SJCRH30 (cell line): ENCODE measurements at regions not wholly inside any gene's neighbourhood (a gene's known extent, or its start where the extent isn't known, plus 50 kb on each side); places are given as distances from the start of the nearest gene placed in this dataset.

ENCODE experiments used
- DNase-seq, 2 experiments: peaks; one replicate each; pipeline ENCODE4 v3.0.0-alpha.2; 2015 to 2020
- H3K27ac ChIP-seq: fragments of 250-450 bp; sonication (Bioruptor Pico); 2 replicates; pipeline ENCODE4 v1.5.1; 2020; ENCODE audit warnings: mild to moderate bottlenecking, moderate library complexity
- H3K27me3 ChIP-seq: fragments of 250-450 bp; sonication (Bioruptor Pico); 2 replicates; pipeline ENCODE4 v1.5.1; 2020; ENCODE audit warnings: mild to moderate bottlenecking, moderate library complexity
- H3K36me3 ChIP-seq: fragments of 250-450 bp; sonication (Bioruptor Pico); 2 replicates; pipeline ENCODE4 v1.5.1; 2020; ENCODE audit warnings: mild to moderate bottlenecking, moderate library complexity
- H3K4me1 ChIP-seq: fragments of 250-450 bp; sonication (Bioruptor Pico); 2 replicates; pipeline ENCODE4 v1.5.1; 2020; ENCODE audit warnings: mild to moderate bottlenecking, moderate library complexity
- H3K4me3 ChIP-seq: fragments of 250-450 bp; sonication (Bioruptor Pico); 2 replicates; pipeline ENCODE4 v1.5.1; 2020; ENCODE audit warnings: mild to moderate bottlenecking, moderate library complexity
- H3K9me3 ChIP-seq: fragments of 250-450 bp; sonication (Bioruptor Pico); replicated peaks from 2 replicates; pipeline ENCODE4 v1.5.1; 2020; ENCODE audit warnings: mild to moderate bottlenecking, moderate library complexity

- no peak overlapping the region for H3K27ac ChIP-seq
- no peaks in the 10 kb centered on the region for H3K36me3 ChIP-seq
- DNase-seq = no peak
- no peaks in the 10 kb centered on the region for H3K9me3 ChIP-seq
- H3K27me3 ChIP-seq = peaks cover 46% of the 10 kb centered on the region
- no peak overlapping the region for H3K4me3 ChIP-seq
- H3K4me1 ChIP-seq = no peaks in the 10 kb centered on the region
Observed at GRCh38 chr22:49476800-49477400, 350.8 kb downstream of the BRD1 start.

DNA sequence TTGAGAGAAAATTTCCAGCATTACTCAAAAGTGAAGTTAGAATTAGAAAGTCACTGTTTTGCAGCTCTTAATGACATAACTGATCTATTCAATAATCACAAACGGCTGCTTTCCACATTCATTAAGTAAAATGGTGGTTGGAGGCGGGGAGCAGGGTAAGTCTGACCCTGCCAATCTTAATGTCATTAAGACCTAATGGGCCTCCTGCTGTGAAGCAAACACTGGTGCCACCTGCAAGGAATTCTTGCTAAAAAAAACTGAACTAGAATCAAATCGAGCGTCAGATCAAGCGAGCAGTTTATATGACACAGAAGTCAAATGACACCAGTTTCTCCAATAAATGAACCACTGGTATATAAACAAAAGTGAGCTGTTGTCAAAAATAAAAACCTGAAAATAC is 351.5 kb downstream of the BRD1 start:
- no peaks in the 10 kb centered on the region for H3K4me1 ChIP-seq
- no peak for DNase-seq
- H3K4me3 ChIP-seq = no peak overlapping the region
- H3K9me3 ChIP-seq = no peaks in the 10 kb centered on the region
- H3K27ac ChIP-seq = no peak overlapping the region
- H3K36me3 ChIP-seq = no peaks in the 10 kb centered on the region
- H3K27me3 ChIP-seq = peaks cover 39% of the 10 kb centered on the region

DNA sequence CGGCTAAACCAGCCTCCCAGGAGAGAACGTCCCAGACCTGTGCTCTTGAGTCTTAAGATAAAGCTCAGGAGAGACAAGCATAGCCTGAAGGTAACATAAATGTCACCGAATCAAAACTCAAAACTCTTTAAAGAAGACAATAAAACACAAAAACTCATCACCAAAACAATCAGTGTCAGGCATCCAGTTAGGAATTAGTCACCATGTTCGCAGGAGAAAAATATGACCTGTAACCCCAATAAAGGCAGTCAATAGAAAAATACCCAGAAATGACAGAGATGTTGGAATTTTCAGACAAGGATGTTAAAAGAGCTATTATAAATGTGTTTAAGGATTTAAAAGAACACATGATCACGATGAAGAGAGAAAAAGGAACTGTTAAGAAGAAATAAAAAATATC is 352.4 kb downstream of the BRD1 start:
- Histone ChIP-seq H3K4me3 (no peak overlapping the region), H3K27me3 (peaks cover 42% of the 10 kb centered on the region), H3K27ac (no peak overlapping the region), H3K9me3 (no peaks in the 10 kb centered on the region), H3K36me3 (no peaks in the 10 kb centered on the region), H3K4me1 (no peaks in the 10 kb centered on the region)
- no peak for DNase-seq

DNA sequence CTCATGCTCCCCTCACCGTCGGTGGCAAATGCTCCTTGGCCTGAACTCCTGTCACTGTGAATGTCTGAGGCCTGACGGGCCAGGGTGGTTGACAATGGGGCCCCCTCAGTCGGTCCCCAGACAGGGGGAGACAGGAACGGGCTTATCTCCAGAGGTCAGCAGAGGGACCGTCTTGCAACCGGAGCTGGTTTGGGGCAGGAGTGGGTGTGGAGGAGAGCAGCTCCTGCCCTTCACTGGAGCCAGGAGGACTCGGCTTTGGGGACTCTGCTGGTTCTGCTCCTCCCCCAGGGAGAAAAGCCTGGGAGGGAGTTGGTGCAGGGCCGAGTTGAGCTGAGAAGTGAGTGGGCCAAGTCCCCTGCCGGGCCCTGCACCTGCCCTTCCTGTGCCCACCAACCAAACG is 354.4 kb downstream of the BRD1 start:
- no peak for DNase-seq
- no peaks in the 10 kb centered on the region for H3K36me3 ChIP-seq
- peaks cover 56% of the 10 kb centered on the region for H3K27me3 ChIP-seq
- no peaks in the 10 kb centered on the region for H3K9me3 ChIP-seq
- H3K27ac ChIP-seq = no peak overlapping the region
- no peaks in the 10 kb centered on the region for H3K4me1 ChIP-seq
- H3K4me3 ChIP-seq = no peak overlapping the region

DNA sequence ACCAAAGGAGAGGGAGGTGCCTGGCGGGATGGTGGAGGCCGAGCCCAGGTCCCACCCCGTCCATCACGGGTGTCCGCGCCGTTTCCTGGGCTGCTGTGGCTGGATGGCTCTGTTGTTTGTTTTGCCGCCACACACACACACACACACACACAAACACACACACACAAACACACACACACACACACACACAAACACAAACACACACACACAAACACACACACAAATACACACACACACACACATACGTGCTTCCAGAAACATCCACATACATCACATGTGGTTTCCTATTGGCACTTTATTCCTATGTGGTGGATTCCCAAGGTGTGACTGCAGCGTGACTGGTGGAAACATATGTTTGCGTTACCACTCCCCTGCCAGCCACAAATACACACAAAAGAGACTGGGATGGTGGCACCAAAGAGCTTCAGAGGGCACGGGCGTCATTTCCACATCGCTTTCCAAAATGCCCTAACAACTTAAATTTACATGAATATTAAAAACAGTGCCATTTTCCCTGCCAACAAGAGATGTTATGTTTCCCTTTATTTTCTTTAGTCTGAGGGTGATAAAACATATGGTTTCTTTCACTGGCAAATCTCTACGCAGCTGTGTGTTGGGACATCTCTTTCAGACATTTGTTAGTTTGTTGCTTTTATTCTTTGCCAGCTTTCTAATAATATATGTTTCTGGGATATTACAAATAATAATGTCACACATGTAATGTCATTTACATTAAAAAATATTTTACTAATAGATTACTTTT is 356.8 kb downstream of the BRD1 start:
- no peaks in the 10 kb centered on the region for H3K9me3 ChIP-seq
- H3K27ac ChIP-seq = no peak overlapping the region
- H3K4me1 ChIP-seq = no peaks in the 10 kb centered on the region
- peaks cover 72% of the 10 kb centered on the region for H3K27me3 ChIP-seq
- H3K36me3 ChIP-seq = no peaks in the 10 kb centered on the region
- DNase-seq = no peak
- no peak overlapping the region for H3K4me3 ChIP-seq

DNA sequence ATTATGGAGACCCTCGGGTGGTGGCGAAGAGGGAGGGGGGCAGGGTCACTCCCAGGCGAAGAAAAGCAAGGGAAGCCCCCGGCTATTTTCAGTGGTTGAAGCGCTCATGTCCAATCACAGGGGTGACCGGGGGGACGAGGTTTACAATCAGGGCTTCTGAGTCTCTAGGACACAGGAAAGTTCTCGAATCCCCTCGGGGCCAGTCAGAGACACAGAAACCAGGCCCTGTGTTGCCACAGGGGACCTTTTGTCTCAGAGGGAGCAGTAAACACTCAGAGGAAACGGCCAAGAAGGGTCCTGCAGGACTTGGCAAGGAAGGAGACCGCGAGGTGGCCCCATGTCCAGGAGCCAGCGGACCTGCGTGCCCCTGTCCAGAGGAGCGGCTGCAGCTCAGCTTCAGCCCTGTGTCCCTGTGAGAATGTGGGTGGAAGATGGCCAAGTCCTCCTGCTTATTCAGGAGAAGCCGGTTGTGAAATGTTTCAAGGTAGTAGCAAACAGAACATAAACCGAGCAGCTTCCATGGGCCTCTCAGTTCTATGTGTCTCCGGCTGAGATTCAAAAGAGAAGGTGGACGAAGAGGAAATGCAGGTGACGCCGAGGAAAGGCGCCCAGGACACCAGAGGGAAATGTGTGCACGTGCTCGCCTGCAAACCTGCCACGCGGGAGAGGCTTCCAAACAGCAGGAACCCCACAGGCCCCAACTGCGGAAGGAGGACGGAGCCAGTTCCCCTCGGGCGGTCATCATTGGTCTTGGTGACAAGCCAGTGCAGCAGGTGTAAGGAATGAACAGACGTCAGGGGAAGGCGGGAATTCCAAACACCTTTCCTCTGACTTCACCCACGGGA is 357.6 kb downstream of the BRD1 start:
- H3K27ac ChIP-seq = no peak overlapping the region
- no peaks in the 10 kb centered on the region for H3K4me1 ChIP-seq
- H3K27me3 ChIP-seq = peaks cover 70% of the 10 kb centered on the region
- no peak overlapping the region for H3K4me3 ChIP-seq
- DNase-seq = no peak
- H3K9me3 ChIP-seq = no peaks in the 10 kb centered on the region
- no peaks in the 10 kb centered on the region for H3K36me3 ChIP-seq

DNA sequence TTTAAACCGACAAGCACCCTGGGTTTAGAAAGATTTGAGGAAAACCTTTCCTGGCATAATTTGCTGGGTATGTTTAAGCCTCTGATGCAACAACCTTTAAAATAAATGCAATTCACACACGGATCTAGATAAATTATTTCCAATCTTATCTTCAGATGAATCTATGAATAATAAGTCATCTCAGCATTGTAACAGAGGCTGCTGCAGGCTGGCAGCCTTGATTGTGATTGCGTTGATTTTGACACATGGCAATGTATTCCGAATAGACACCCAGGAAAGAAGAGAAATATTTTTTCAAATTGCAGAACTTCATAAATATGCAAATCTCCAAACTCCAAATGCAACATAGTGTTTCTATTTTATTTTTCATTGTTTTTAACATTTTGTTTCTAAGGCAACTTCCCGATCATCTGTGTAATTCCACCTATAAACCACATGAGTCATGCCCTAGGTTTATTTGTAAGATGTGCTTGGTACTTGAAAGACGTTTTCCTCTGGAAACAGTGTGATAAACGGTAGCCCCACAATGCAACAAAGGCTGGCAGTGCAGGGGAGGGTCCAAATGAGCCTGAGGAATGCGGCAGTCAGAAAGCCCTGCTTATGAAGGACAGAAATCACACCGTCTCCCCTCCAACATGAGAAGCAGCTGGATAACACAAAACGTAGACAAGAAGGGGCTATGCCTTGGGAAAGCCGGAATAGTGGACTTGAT is 359.0 kb downstream of the BRD1 start:
- Histone ChIP-seq H3K27me3 (peaks cover 59% of the 10 kb centered on the region), H3K36me3 (no peaks in the 10 kb centered on the region), H3K4me1 (no peaks in the 10 kb centered on the region), H3K4me3 (no peak overlapping the region), H3K9me3 (no peaks in the 10 kb centered on the region), H3K27ac (no peak overlapping the region)
- no peak for DNase-seq

GRCh38 chr22:49466878-49467595 is 360.6 kb downstream of the BRD1 start:
- H3K27me3 ChIP-seq = peaks cover 56% of the 10 kb centered on the region
- H3K9me3 ChIP-seq = no peaks in the 10 kb centered on the region
- H3K4me3 ChIP-seq = no peak overlapping the region
- no peaks in the 10 kb centered on the region for H3K4me1 ChIP-seq
- DNase-seq = no peak
- no peak overlapping the region for H3K27ac ChIP-seq
- no peaks in the 10 kb centered on the region for H3K36me3 ChIP-seq

DNA sequence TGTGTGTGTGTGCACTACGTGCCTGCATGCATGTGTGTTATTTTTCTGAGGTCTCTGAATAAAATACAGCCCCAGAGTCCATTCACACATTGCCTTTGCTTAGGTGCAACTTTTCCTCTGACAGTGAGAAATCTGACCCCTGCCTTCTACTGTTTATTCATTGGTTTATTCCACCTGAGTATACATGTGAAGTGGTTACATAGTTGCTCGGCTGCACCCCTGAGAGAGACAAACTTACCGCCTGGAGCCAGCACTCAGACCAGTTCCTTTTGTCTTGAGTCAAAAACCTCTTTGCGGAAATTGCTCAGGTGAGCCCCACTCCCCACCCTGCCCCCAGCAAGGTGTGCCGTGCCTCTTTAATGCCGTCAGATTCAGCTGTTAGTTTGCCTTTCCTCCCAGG is 363.6 kb downstream of the BRD1 start:
- Histone ChIP-seq H3K4me1 (no peaks in the 10 kb centered on the region), H3K36me3 (no peaks in the 10 kb centered on the region), H3K9me3 (no peaks in the 10 kb centered on the region), H3K27me3 (peaks cover 47% of the 10 kb centered on the region), H3K27ac (no peak overlapping the region), H3K4me3 (no peak overlapping the region)
- DNase-seq = no peak

DNA sequence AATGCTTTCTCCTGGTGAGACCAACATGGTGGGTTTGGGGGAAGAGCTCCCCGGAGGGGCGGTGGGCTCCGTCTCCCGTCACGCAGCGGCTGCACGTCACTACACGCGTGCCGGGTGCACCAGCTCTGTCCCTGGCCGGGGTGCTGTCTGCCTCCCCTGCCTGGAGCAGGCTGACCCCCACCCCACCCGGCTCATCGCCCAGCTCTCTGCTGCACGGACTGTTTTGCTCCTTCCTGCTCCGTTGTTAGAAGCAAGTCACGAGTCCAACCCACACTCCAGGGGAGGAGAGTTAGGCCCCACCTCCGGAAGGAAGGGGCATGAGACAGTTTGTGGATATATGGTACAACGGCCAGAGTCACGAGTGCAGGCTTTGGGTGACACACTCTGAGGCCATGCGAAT is 364.9 kb downstream of the BRD1 start:
- H3K27ac ChIP-seq = no peak overlapping the region
- peaks cover 44% of the 10 kb centered on the region for H3K27me3 ChIP-seq
- no peak for DNase-seq
- no peak overlapping the region for H3K4me3 ChIP-seq
- H3K4me1 ChIP-seq = no peaks in the 10 kb centered on the region
- no peaks in the 10 kb centered on the region for H3K9me3 ChIP-seq
- H3K36me3 ChIP-seq = no peaks in the 10 kb centered on the region

DNA sequence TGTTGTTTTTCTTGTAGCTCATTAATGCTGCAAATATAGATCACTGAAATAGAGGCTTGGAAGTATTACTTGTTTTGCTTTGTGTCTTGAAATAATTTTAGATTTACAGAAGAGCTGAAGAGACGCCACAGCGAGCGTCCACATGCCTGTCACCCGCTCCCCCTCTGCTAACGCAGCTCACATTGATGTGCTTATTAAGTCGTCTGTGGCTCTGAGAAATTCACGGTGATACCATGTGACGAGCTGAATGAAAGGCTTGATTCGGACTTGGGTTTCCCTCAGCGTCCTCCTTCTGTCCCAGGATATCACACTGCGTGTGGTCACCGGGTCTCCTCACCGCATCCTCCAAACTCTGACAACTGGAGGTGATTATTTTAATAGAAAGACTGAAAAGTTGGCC is 365.4 kb downstream of the BRD1 start:
- no peak for DNase-seq
- H3K4me1 ChIP-seq = no peaks in the 10 kb centered on the region
- H3K27me3 ChIP-seq = peaks cover 44% of the 10 kb centered on the region
- H3K27ac ChIP-seq = no peak overlapping the region
- no peak overlapping the region for H3K4me3 ChIP-seq
- no peaks in the 10 kb centered on the region for H3K9me3 ChIP-seq
- no peaks in the 10 kb centered on the region for H3K36me3 ChIP-seq

- Histone ChIP-seq H3K9me3 (no peaks in the 10 kb centered on the region), H3K27ac (no peak overlapping the region), H3K36me3 (no peaks in the 10 kb centered on the region), H3K27me3 (peaks cover 44% of the 10 kb centered on the region), H3K4me3 (no peak overlapping the region), H3K4me1 (no peaks in the 10 kb centered on the region)
- DNase-seq = no peak
Observed at GRCh38 chr22:49461674-49462073, 366.0 kb downstream of the BRD1 start.

DNA sequence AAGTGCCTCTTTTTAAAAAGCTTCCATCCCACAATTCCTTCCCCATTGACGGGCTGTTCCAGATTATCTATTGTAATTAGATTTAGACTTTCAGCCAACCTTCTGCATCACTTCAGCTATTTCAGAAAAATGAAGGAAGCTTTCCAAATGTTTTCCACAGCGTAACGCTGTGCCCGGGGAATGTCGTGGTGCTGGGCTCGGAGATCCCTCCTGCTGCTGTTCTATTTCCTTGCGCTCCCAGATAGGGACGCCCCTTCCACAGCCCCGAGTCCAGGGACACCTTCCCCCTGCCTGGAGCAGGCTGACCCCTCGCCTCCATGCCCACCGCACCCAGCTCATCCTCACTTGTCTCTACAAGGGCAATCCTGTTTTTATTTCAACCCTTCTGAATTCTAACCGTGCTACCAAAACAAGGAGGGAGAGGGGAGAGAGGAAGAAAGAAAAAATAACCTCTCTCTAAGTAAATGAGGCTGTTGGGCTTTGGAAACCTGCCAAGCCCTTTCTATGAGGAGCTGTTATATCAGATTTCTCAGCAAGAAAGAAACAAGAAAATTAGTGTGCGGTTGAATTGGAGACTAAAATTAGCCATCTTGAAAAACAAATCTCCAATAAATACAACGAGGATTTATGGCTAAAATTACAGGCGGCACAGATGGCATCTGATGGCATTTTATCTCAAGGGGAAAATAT is 366.9 kb downstream of the BRD1 start:
- Histone ChIP-seq H3K4me1 (no peaks in the 10 kb centered on the region), H3K9me3 (no peaks in the 10 kb centered on the region), H3K27me3 (peaks cover 47% of the 10 kb centered on the region), H3K4me3 (no peak overlapping the region), H3K36me3 (no peaks in the 10 kb centered on the region), H3K27ac (no peak overlapping the region)
- DNase-seq = peak in 1 of 2 experiments; percentile 15

DNA sequence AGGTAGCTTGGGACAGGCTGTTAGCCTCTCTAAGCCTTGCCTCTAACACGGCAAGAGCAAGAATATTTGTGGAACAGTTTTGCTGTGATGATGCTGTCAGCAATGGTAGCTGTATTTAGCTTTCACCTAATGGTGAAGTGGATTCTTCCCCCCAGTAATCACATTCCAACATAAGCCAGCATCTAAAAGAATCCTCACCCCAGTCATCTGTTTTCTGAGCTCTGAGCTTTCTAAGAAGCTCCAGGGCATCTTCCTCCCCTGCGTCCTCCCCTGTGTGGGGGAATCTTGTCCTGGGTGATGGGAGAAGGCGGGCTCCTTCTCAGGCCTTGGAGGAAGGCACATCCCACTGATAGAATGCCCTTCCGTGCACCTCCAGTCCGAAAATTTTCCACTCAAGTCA is 367.6 kb downstream of the BRD1 start:
- H3K36me3 ChIP-seq = no peaks in the 10 kb centered on the region
- no peak overlapping the region for H3K27ac ChIP-seq
- H3K27me3 ChIP-seq = peaks cover 45% of the 10 kb centered on the region
- no peaks in the 10 kb centered on the region for H3K9me3 ChIP-seq
- DNase-seq = no peak
- H3K4me3 ChIP-seq = no peak overlapping the region
- no peaks in the 10 kb centered on the region for H3K4me1 ChIP-seq
